ENCODE measurements at regions not wholly inside any gene's neighbourhood (a gene's known extent, or its start where the extent isn't known, plus 50 kb on each side); places are given as distances from the start of the nearest gene placed in this dataset.

- H3K27ac Mint-ChIP-seq: no peak overlapping the region
Observed at GRCh38 chr20:60372275-60372674, 414.1 kb downstream of the CDH26 start.

GRCh38 chr20:60372822-60373221, 414.6 kb downstream of the CDH26 start:
- H3K9me3 Mint-ChIP-seq: no peaks in the 10 kb centered on the region
- no peak overlapping the region for H3K27ac Mint-ChIP-seq
- H3K27me3 Mint-ChIP-seq: peaks cover 9% of the 10 kb centered on the region
- H3K36me3 Mint-ChIP-seq: no peaks in the 10 kb centered on the region
- no peak overlapping the region for H3K4me3 Mint-ChIP-seq
- no peaks in the 10 kb centered on the region for H3K4me1 Mint-ChIP-seq

More at GRCh38 chr20:60372275-60372674, 414.1 kb downstream of the CDH26 start:
- no peak overlapping the region for H3K4me3 Mint-ChIP-seq
- H3K4me1 Mint-ChIP-seq: no peaks in the 10 kb centered on the region
- H3K27me3 Mint-ChIP-seq: peaks cover 9% of the 10 kb centered on the region
- H3K9me3 Mint-ChIP-seq: no peaks in the 10 kb centered on the region
- H3K36me3 Mint-ChIP-seq: no peaks in the 10 kb centered on the region

- Mint-ChIP-seq H3K36me3 (no peaks in the 10 kb centered on the region), H3K27ac (no peak overlapping the region)
Observed at GRCh38 chr20:60378620-60379019, 420.4 kb downstream of the CDH26 start.

GRCh38 chr20:60381643-60382400, 423.6 kb downstream of the CDH26 start:
- peaks cover 9% of the 10 kb centered on the region for H3K27me3 Mint-ChIP-seq
- H3K9me3 Mint-ChIP-seq: no peaks in the 10 kb centered on the region
- no peak overlapping the region for H3K27ac Mint-ChIP-seq
- no peaks in the 10 kb centered on the region for H3K36me3 Mint-ChIP-seq
- no peaks in the 10 kb centered on the region for H3K4me1 Mint-ChIP-seq
- no peak overlapping the region for H3K4me3 Mint-ChIP-seq

More at GRCh38 chr20:60378620-60379019, 420.4 kb downstream of the CDH26 start:
- no peaks in the 10 kb centered on the region for H3K9me3 Mint-ChIP-seq
- H3K4me3 Mint-ChIP-seq: no peak overlapping the region
- H3K4me1 Mint-ChIP-seq: no peaks in the 10 kb centered on the region
- peaks cover 10% of the 10 kb centered on the region for H3K27me3 Mint-ChIP-seq

- Mint-ChIP-seq H3K4me1 (no peaks in the 10 kb centered on the region), H3K27ac (no peak overlapping the region), H3K27me3 (peaks cover 1% of the 10 kb centered on the region), H3K9me3 (no peaks in the 10 kb centered on the region), H3K36me3 (no peaks in the 10 kb centered on the region), H3K4me3 (no peak overlapping the region)
Observed at GRCh38 chr20:60389441-60389840, 431.2 kb downstream of the CDH26 start.

- Mint-ChIP-seq H3K4me1 (no peaks in the 10 kb centered on the region), H3K36me3 (no peaks in the 10 kb centered on the region), H3K27me3 (peaks cover 1% of the 10 kb centered on the region), H3K27ac (no peak overlapping the region), H3K9me3 (no peaks in the 10 kb centered on the region), H3K4me3 (no peak overlapping the region)
Observed at GRCh38 chr20:60389882-60390281, 431.7 kb downstream of the CDH26 start.

GRCh38 chr20:60395991-60396390, 437.8 kb downstream of the CDH26 start:
- H3K4me1 Mint-ChIP-seq: no peaks in the 10 kb centered on the region
- H3K27ac Mint-ChIP-seq: no peak overlapping the region
- peaks cover 14% of the 10 kb centered on the region for H3K9me3 Mint-ChIP-seq
- no peaks in the 10 kb centered on the region for H3K36me3 Mint-ChIP-seq
- H3K27me3 Mint-ChIP-seq: no peaks in the 10 kb centered on the region
- H3K4me3 Mint-ChIP-seq: no peak overlapping the region

- Mint-ChIP-seq H3K9me3 (peaks cover 16% of the 10 kb centered on the region), H3K27me3 (peaks cover 4% of the 10 kb centered on the region), H3K4me1 (no peaks in the 10 kb centered on the region), H3K4me3 (no peak overlapping the region), H3K27ac (no peak overlapping the region), H3K36me3 (no peaks in the 10 kb centered on the region)
Observed at GRCh38 chr20:60400567-60400966, 442.3 kb downstream of the CDH26 start.

- H3K4me1 Mint-ChIP-seq: no peaks in the 10 kb centered on the region
- H3K9me3 Mint-ChIP-seq: peaks cover 16% of the 10 kb centered on the region
- no peaks in the 10 kb centered on the region for H3K36me3 Mint-ChIP-seq
- H3K27ac Mint-ChIP-seq: no peak overlapping the region
- H3K4me3 Mint-ChIP-seq: no peak overlapping the region
- peaks cover 4% of the 10 kb centered on the region for H3K27me3 Mint-ChIP-seq
Observed at GRCh38 chr20:60402189-60403058, 444.2 kb downstream of the CDH26 start.

GRCh38 chr20:60403105-60403741, 445.0 kb downstream of the CDH26 start:
- Mint-ChIP-seq H3K9me3 (peaks cover 16% of the 10 kb centered on the region), H3K4me1 (no peaks in the 10 kb centered on the region), H3K27ac (no peak overlapping the region), H3K36me3 (no peaks in the 10 kb centered on the region), H3K27me3 (peaks cover 4% of the 10 kb centered on the region), H3K4me3 (no peak overlapping the region)

GRCh38 chr20:60407011-60407771, 449.0 kb downstream of the CDH26 start:
- H3K9me3 Mint-ChIP-seq: no peaks in the 10 kb centered on the region
- no peaks in the 10 kb centered on the region for H3K4me1 Mint-ChIP-seq
- H3K4me3 Mint-ChIP-seq: no peak overlapping the region
- H3K27ac Mint-ChIP-seq: no peak overlapping the region
- H3K27me3 Mint-ChIP-seq: peaks cover 4% of the 10 kb centered on the region
- H3K36me3 Mint-ChIP-seq: no peaks in the 10 kb centered on the region

GRCh38 chr20:60407938-60408337, 449.7 kb downstream of the CDH26 start:
- Mint-ChIP-seq H3K4me1 (no peaks in the 10 kb centered on the region), H3K9me3 (no peaks in the 10 kb centered on the region), H3K27ac (no peak overlapping the region)

GRCh38 chr20:60408435-60408834, 450.2 kb downstream of the CDH26 start:
- Mint-ChIP-seq H3K27me3 (peaks cover 4% of the 10 kb centered on the region), H3K9me3 (no peaks in the 10 kb centered on the region), H3K4me1 (no peaks in the 10 kb centered on the region), H3K4me3 (no peak overlapping the region), H3K36me3 (no peaks in the 10 kb centered on the region), H3K27ac (no peak overlapping the region)

More at GRCh38 chr20:60407938-60408337, 449.7 kb downstream of the CDH26 start:
- H3K27me3 Mint-ChIP-seq: peaks cover 4% of the 10 kb centered on the region
- no peaks in the 10 kb centered on the region for H3K36me3 Mint-ChIP-seq
- H3K4me3 Mint-ChIP-seq: no peak overlapping the region

- Mint-ChIP-seq H3K4me3 (no peak overlapping the region), H3K9me3 (no peaks in the 10 kb centered on the region), H3K4me1 (no peaks in the 10 kb centered on the region), H3K27me3 (peaks cover 1% of the 10 kb centered on the region), H3K27ac (no peak overlapping the region), H3K36me3 (no peaks in the 10 kb centered on the region)
Observed at GRCh38 chr20:60410618-60411264, 452.5 kb downstream of the CDH26 start.

- Mint-ChIP-seq H3K36me3 (no peaks in the 10 kb centered on the region), H3K4me3 (no peak overlapping the region), H3K27me3 (peaks cover 1% of the 10 kb centered on the region), H3K4me1 (no peaks in the 10 kb centered on the region), H3K27ac (no peak overlapping the region), H3K9me3 (no peaks in the 10 kb centered on the region)
Observed at GRCh38 chr20:60411813-60412212, 453.6 kb downstream of the CDH26 start.
